A673 (cell line): ENCODE measurements at regions not wholly inside any gene's neighbourhood (a gene's known extent, or its start where the extent isn't known, plus 50 kb on each side); places are given as distances from the start of the nearest gene placed in this dataset.
A peak's percentile ranks its signal among the peaks of the same experiment; 100 is the strongest.

ENCODE experiments used
- BruUV-seq: library from RNA; stranded (reverse); fragments of 400-500 nt; replicated peaks from 2 replicates; lab custom pipeline; 2021; lab: Mats Ljungman, UMichigan
- CTCF ChIA-PET: fragments of 300-600 bp; sonication (Branson Sonifier 250); formaldehyde crosslinking; loops from one replicate; lab custom pipeline; 2022; ENCODE audit warnings: antibody characterized with exemption; lab: Charles Lee
- POLR2A ChIA-PET: fragments of 300-600 bp; sonication (Branson Sonifier 250); formaldehyde crosslinking; loops from one replicate; lab custom pipeline; 2022; ENCODE audit warnings: antibody characterized with exemption; ENCODE audit not compliant: low non-redundant PET; lab: Charles Lee
- DNase-seq: peaks from one replicate; pipeline ENCODE4 v3.0.0-alpha.2; 2015; ENCODE audit warnings: low spot score
- H3K27ac ChIP-seq: fragments of 200-600 bp; sonication (generic); 2 replicates; pipeline ENCODE4 v1.5.1; 2016; ENCODE audit warnings: mixed run types, low read depth, mild to moderate bottlenecking, mixed read lengths, antibody characterized with exemption, low read length; ENCODE audit not compliant: poor library complexity, severe bottlenecking
- H3K27me3 ChIP-seq: fragments of 200-600 bp; sonication (generic); replicated peaks from 2 replicates; pipeline ENCODE4 v1.6.1; 2017; ENCODE audit warnings: mixed run types, low read depth, mild to moderate bottlenecking, mixed read lengths, antibody characterized with exemption, low read length; ENCODE audit not compliant: insufficient read depth, poor library complexity
- H3K36me3 ChIP-seq: fragments of 200-600 bp; sonication (generic); 2 replicates; pipeline ENCODE4 v1.6.1; 2016; ENCODE audit warnings: mixed run types, mild to moderate bottlenecking, mixed read lengths, antibody characterized with exemption, low read length; ENCODE audit not compliant: insufficient read depth, poor library complexity, severe bottlenecking
- H3K4me1 ChIP-seq: fragments of 200-600 bp; sonication (generic); 2 replicates; pipeline ENCODE4 v1.6.1; 2017; ENCODE audit warnings: mixed run types, mild to moderate bottlenecking, mixed read lengths, antibody characterized with exemption, low read length; ENCODE audit not compliant: insufficient read depth, poor library complexity, severe bottlenecking
- H3K4me3 ChIP-seq: fragments of 200-600 bp; sonication (generic); 2 replicates; pipeline ENCODE4 v1.5.1; 2016; ENCODE audit warnings: low read depth, mixed run types, mild to moderate bottlenecking, mixed read lengths, low read length; ENCODE audit not compliant: poor library complexity, severe bottlenecking
- H3K9me3 ChIP-seq: fragments of 200-600 bp; sonication (generic); 2 replicates; pipeline ENCODE4 v1.6.1; 2016; ENCODE audit warnings: mixed run types, low read depth, mild to moderate bottlenecking, mixed read lengths, antibody characterized with exemption, low read length; ENCODE audit not compliant: poor library complexity, severe bottlenecking
- EZH2 ChIP-seq: fragments of 200-600 bp; sonication (generic); IDR thresholded peaks from 2 replicates; pipeline ENCODE4 v1.6.1; 2017; ENCODE audit warnings: borderline replicate concordance, low read depth, mild to moderate bottlenecking, mixed read lengths, antibody characterized with exemption, low read length; ENCODE audit not compliant: poor library complexity, severe bottlenecking
- intact Hi-C: fragments of 100-400 bp; cut with micrococcal nuclease; formaldehyde crosslinking; loops from one replicate; pipeline ENCODE4 v1.10.0; 2022; ENCODE audit not compliant: unreplicated experiment
- TF ChIP-seq, protein P1 (sequence below): fragments of 300-800, 200-600 bp; sonication (generic); conservative IDR thresholded peaks from 2 replicates; pipeline ENCODE4 v1.5.1; 2017; ENCODE audit warnings: low read depth, mild to moderate bottlenecking, antibody characterized with exemption, low read length, moderate library complexity, mixed read lengths

DNA sequence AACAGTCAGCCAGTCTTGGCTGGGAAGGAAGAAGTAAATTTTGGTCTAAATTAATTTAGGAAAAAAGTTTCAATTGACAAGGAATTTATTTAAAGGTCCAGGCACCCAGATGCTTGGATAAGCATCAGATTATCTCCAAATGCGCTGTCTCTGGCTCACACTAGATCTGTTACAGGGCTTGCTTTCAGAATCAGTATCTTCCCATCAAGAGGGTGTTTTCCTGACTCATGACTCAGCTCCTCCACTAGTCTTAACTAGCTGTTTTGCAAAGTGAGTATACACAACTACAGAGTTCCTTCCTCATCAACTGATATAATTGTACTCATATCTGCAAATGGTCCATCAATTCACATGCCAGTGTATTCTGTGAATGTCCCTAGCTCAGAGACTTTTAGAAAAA is 482.1 kb upstream of the CPEB2 start:
- Histone ChIP-seq H3K36me3 (no peaks in the 10 kb centered on the region), H3K27me3 (no peaks in the 10 kb centered on the region), H3K9me3 (peaks cover 4% of the 10 kb centered on the region), H3K27ac (peak overlapping the region; percentile 61), H3K4me1 (peaks cover 23% of the 10 kb centered on the region), H3K4me3 (no peak overlapping the region)
- no TSS peak for BruUV-seq
- POLR2A ChIA-PET = no interaction called here
- intact Hi-C loops = no loop called here
- CTCF ChIA-PET = interaction anchor here (0.6 kb wide), 1 partner anchor 106 kb away, joined by 6 read pairs; no protein-coding TSS in a partner anchor
- peak; percentile 17 for DNase-seq
- TF ChIP-seq, protein P1, sequence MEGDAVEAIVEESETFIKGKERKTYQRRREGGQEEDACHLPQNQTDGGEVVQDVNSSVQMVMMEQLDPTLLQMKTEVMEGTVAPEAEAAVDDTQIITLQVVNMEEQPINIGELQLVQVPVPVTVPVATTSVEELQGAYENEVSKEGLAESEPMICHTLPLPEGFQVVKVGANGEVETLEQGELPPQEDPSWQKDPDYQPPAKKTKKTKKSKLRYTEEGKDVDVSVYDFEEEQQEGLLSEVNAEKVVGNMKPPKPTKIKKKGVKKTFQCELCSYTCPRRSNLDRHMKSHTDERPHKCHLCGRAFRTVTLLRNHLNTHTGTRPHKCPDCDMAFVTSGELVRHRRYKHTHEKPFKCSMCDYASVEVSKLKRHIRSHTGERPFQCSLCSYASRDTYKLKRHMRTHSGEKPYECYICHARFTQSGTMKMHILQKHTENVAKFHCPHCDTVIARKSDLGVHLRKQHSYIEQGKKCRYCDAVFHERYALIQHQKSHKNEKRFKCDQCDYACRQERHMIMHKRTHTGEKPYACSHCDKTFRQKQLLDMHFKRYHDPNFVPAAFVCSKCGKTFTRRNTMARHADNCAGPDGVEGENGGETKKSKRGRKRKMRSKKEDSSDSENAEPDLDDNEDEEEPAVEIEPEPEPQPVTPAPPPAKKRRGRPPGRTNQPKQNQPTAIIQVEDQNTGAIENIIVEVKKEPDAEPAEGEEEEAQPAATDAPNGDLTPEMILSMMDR = no peak
- no peak for TF ChIP-seq EZH2

DNA sequence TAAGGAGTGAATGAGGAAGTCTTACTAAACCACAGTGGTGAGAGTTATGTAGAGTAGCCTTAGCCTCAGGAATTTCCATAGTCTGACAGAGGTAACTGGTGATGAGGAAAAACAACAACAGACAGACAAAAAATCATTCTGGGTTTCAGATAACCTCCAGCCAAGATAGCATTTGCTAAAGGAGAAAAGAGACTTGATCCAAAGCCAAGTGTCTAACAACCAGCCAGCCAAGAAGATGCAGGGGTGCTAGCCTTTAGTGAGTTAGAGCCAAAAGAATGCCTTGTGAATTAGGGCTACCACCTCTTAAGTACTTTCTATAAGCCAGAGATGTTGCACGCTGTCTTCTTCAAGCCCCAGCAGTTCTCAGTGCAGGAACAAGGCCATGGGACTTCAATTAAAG is 478.0 kb upstream of the CPEB2 start:
- ChIA-PET POLR2A (no interaction called here), CTCF (no interaction called here)
- Histone ChIP-seq H3K36me3 (no peaks in the 10 kb centered on the region), H3K9me3 (peaks cover 4% of the 10 kb centered on the region), H3K27me3 (no peaks in the 10 kb centered on the region), H3K4me3 (no peak overlapping the region), H3K4me1 (peaks cover 27% of the 10 kb centered on the region), H3K27ac (no peak overlapping the region)
- no TSS peak for BruUV-seq
- DNase-seq = no peak
- TF ChIP-seq, protein P1 = no peak
- intact Hi-C loops = no loop called here

GRCh38 chr4:14528918-14529317 is 473.4 kb upstream of the CPEB2 start:
- Histone ChIP-seq H3K4me1 (peaks cover 10% of the 10 kb centered on the region), H3K27ac (peak overlapping the region; percentile 4), H3K4me3 (no peak overlapping the region), H3K9me3 (no peaks in the 10 kb centered on the region), H3K27me3 (no peaks in the 10 kb centered on the region), H3K36me3 (no peaks in the 10 kb centered on the region)
- ChIA-PET CTCF (no interaction called here), POLR2A (no interaction called here)
- no peak for DNase-seq
- BruUV-seq = no TSS peak
- intact Hi-C loops = no loop called here
- TF ChIP-seq, protein P1 = no peak
- TF ChIP-seq EZH2 = no peak
